Activated CD8-positive, alpha-beta T cell treated with anti-CD3 and anti-CD28 coated beads, Interleukin-2, amount 10 ng/mL, durations not matched to agents 7 days and 5 days (primary cell): ENCODE measurements at regions not wholly inside any gene's neighbourhood (a gene's known extent, or its start where the extent isn't known, plus 50 kb on each side); places are given as distances from the start of the nearest gene placed in this dataset.
"Not testable (repeated sequence)": the region's sequence is repeated elsewhere in the genome, so short reads cannot be mapped to it uniquely, and the experiment has no call there.

ENCODE experiments used
- ATAC-seq: fragments of 150-1000 bp; cut with Tn5 transposase; one replicate; pipeline ENCODE4 v1.10.0; 2021; ENCODE audit warnings: moderate library complexity
- CTCF ChIA-PET: fragments of 350-600 bp; sonication (Branson Sonifier 250); formaldehyde crosslinking; loops from one replicate; lab custom pipeline; 2021; ENCODE audit warnings: antibody characterized with exemption; lab: Charles Lee
- POLR2A ChIA-PET: fragments of 350-600 bp; sonication (Branson Sonifier 250); formaldehyde crosslinking; loops from one replicate; lab custom pipeline; 2021; ENCODE audit warnings: antibody characterized with exemption; lab: Charles Lee
- DNase-seq: peaks from one replicate; pipeline ENCODE4 v3.0.0-alpha.2; 2020
- H3K27ac Mint-ChIP-seq: one replicate; pipeline ENCODE4 v1.8.0; 2021; ENCODE audit warnings: mild to moderate bottlenecking, mixed read lengths
- H3K27me3 Mint-ChIP-seq: one replicate; pipeline ENCODE4 v1.8.0; 2021; ENCODE audit warnings: low read depth, mixed read lengths
- H3K36me3 Mint-ChIP-seq: one replicate; pipeline ENCODE4 v1.8.0; 2021; ENCODE audit warnings: low read depth, mixed read lengths
- H3K4me1 Mint-ChIP-seq: one replicate; pipeline ENCODE4 v1.8.0; 2021; ENCODE audit warnings: low read depth, mixed read lengths
- H3K4me3 Mint-ChIP-seq: one replicate; pipeline ENCODE4 v1.8.0; 2021; ENCODE audit warnings: mild to moderate bottlenecking, mixed read lengths
- H3K9me3 Mint-ChIP-seq: one replicate; pipeline ENCODE4 v1.8.0; 2022; ENCODE audit warnings: mixed read lengths; ENCODE audit not compliant: insufficient read depth

DNA sequence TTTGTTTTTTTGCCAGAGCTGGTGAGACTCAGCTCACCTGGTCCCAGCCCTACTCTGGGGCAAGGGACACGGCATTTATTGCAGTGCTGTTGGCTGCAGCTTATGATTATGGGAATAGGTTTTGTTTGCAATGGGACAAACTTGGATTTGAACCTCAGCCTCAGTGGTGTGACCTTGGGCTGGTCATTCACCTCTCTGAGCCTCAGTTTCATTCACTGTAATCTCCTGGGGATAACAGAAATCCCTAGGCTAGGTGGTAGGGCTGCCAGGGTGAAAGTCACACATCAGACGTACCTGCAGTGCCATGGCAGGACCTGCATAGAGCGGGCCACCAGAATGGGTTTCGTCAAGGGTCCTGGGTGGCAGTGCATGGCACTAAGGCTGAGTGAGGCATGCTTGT is 73.7 kb upstream of the MEDAG start:
- peaks cover 5% of the 10 kb centered on the region for H3K27me3 Mint-ChIP-seq
- DNase-seq (no peak), ATAC-seq (no peak)
- no peaks in the 10 kb centered on the region for H3K36me3 Mint-ChIP-seq
- H3K27ac Mint-ChIP-seq, result no peak overlapping the region
- POLR2A ChIA-PET, result no interaction called here
- H3K4me1 Mint-ChIP-seq, result peaks cover 8% of the 10 kb centered on the region
- H3K4me3 Mint-ChIP-seq, result no peak overlapping the region
- no peaks in the 10 kb centered on the region for H3K9me3 Mint-ChIP-seq
- CTCF ChIA-PET, result interaction anchor here (1.0 kb wide), 1 partner anchor 17 kb away, joined by 3 read pairs; no protein-coding TSS in a partner anchor

DNA sequence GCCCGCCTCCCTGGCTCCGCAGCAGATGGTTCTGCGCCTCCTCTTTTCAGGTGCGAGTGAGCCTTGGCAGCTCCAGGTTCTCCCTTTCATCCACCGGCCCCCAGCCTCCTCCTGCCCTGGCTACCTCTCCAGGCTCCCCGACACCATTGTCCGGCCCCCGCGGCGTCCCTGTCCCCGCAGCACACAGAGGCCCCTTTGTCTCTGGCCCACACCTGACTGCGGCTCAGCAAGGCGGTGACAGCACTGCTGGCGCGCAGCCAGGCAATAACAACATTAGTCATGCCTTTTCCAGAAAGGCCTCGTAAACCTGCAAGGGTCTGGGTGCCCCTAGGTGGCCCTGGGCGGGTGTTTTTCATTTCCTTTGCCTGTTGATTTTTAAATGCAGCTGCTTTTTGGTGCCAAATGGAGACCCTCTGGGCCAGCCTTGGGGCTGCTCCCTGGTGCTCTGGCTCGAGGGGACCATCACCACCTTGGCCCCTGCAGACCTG is 73.2 kb upstream of the MEDAG start:
- no peaks in the 10 kb centered on the region for H3K9me3 Mint-ChIP-seq
- H3K36me3 Mint-ChIP-seq, result no peaks in the 10 kb centered on the region
- ChIA-PET POLR2A (interaction anchor here (0.7 kb wide), 1 partner anchor 16 kb away, joined by 3 read pairs; no protein-coding TSS in a partner anchor), CTCF (no interaction called here)
- no peak overlapping the region for H3K27ac Mint-ChIP-seq
- DNase-seq, result peak; percentile 29
- no peak overlapping the region for H3K4me3 Mint-ChIP-seq
- ATAC-seq, result no peak
- H3K4me1 Mint-ChIP-seq, result peaks cover 8% of the 10 kb centered on the region
- peaks cover 5% of the 10 kb centered on the region for H3K27me3 Mint-ChIP-seq

DNA sequence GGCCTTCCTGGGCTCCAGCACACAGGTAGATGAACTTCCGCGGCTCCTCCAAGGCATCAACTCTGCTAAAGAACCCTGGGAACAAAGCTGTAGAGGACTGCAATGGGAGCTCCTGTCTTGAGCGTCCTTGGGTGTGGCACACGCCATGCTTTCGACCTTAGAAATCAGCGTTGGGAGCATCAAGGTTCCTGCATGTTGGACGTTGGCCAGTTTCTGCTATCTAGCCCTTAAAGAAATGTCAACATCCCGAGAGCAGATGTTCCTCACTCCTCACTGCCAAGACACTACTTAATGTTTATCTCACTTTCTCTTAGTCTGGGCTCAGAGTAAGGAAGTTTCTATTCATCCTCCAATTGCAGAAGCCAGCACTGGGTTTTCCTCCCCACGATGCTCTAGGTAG is 70.6 kb upstream of the MEDAG start:
- peaks cover 5% of the 10 kb centered on the region for H3K27me3 Mint-ChIP-seq

DNA sequence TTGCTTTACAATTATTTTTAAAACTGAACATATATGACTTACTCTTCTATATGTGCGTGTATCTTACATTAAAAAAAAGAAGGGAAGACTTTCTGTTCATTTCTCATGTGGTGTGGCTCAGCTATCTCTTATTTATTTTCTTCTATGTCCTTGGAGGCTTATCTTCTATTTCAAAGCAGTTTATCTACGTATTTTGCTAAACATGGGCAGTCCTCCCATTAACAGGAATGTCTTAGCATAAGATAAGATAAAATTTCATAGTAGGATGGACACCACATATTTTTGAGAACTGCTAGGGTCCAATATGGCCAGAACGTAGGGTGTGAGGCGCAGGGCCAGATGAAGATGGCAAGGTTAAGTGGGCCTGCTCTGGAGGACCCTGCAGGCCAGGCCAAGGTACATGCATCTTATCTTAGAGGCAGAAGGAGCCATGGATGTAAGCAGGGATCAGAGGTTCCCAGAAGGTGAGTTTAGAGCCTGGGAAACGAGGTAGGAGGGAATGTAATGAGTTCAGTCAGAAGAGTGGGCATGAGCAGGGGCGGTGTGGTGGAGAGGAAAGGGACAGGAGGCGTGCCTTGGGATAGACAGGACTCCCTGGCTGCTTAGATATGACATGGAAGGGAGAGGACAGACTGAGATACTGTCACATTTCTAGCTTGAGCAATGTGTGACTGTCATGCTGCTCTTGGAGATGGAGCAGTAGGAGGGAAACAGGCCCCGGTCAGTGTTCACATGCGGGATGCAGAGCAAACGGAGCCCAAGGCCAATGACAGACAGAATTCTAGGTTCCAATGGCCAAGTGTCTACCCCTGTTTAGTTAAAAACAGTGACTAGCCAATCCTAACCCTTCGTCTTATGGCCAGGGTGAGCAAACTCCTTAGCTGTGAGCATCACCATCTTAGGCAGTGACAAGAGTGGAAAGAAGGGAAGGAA is 68.6 kb upstream of the MEDAG start:
- ChIA-PET CTCF (no interaction called here), POLR2A (no interaction called here)
- no peaks in the 10 kb centered on the region for H3K36me3 Mint-ChIP-seq
- no peaks in the 10 kb centered on the region for H3K9me3 Mint-ChIP-seq
- H3K4me1 Mint-ChIP-seq, result peaks cover 5% of the 10 kb centered on the region
- ATAC-seq (no peak), DNase-seq (no peak)
- H3K27me3 Mint-ChIP-seq, result peaks cover 5% of the 10 kb centered on the region
- no peak overlapping the region for H3K27ac Mint-ChIP-seq
- H3K4me3 Mint-ChIP-seq, result no peak overlapping the region

More for the DNA sequence above, 70.6 kb upstream of the MEDAG start:
- ATAC-seq, result no peak
- no peaks in the 10 kb centered on the region for H3K9me3 Mint-ChIP-seq
- no peak overlapping the region for H3K4me3 Mint-ChIP-seq
- no peaks in the 10 kb centered on the region for H3K36me3 Mint-ChIP-seq
- ChIA-PET CTCF (no interaction called here), POLR2A (no interaction called here)
- H3K4me1 Mint-ChIP-seq, result peaks cover 8% of the 10 kb centered on the region
- no peak for DNase-seq
- H3K27ac Mint-ChIP-seq, result no peak overlapping the region

DNA sequence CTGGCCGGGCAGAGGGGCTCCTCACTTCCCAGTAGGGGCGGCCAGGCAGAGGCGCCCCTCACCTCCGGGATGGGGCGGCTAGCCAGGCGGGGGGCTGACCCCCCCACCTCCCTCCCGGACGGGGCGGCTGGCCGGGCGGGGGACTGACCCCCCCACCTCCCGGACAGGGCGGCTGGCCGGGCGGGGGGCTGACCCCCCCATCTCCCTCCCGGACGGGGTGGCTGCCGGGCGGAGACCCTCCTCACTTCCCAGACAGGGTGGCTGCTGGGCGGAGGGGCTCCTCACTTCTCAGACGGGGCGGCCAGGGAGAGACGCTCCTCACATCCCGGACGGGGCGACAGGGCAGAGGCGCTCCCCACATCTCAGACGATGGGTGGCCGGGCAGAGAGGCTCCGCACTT is 66.4 kb upstream of the MEDAG start:
- H3K36me3 Mint-ChIP-seq, ATAC-seq, H3K4me3 Mint-ChIP-seq, POLR2A ChIA-PET, DNase-seq, H3K9me3 Mint-ChIP-seq, H3K27me3 Mint-ChIP-seq, CTCF ChIA-PET, H3K27ac Mint-ChIP-seq, H3K4me1 Mint-ChIP-seq: not testable (repeated sequence)

DNA sequence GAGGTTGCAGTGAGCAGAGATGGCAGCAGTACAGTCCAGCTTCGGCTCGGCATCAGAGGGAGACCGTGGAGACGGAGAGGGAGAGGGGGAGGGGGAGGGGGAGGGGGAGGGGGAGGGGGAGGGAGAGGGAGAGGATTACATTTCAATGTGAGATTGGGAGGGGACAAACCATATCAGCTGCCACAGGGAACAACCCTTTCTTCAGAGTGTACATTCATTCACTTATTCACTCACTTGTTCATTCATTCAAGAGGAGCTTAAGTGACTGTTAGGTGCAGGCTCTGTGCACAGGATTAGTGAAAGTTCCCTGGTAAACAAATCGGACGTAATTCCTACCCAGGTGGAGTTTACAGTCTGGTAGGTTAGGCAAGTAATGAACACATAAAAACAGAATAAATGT is 65.6 kb upstream of the MEDAG start:
- Mint-ChIP-seq H3K9me3 (no peaks in the 10 kb centered on the region), H3K4me1 (no peaks in the 10 kb centered on the region), H3K4me3 (no peak overlapping the region), H3K36me3 (no peaks in the 10 kb centered on the region), H3K27me3 (peaks cover 4% of the 10 kb centered on the region), H3K27ac (no peak overlapping the region)
- ATAC-seq (no peak), DNase-seq (no peak)
- ChIA-PET CTCF (no interaction called here), POLR2A (no interaction called here)

DNA sequence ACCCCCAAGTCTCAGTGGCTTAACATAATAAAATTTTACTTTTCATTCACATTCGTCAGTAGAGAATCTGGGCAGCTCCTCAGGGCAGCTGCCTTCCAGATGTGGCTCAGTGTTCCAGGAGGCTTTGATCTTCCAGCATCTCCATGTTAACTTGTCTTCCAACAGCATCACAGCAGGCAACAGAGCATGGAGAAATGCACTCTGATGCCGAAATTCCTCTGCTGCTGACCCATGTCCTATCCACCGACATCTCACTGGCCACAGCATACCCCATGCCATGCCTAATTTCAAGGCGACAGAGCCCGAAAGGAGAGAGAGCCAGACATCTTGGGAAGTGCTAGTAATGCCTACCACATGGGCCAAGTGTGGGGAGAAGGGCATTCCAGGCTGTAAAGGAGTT is 64.9 kb upstream of the MEDAG start:
- Mint-ChIP-seq H3K4me3 (no peak overlapping the region), H3K36me3 (no peaks in the 10 kb centered on the region), H3K9me3 (no peaks in the 10 kb centered on the region), H3K27ac (no peak overlapping the region), H3K27me3 (no peaks in the 10 kb centered on the region), H3K4me1 (no peaks in the 10 kb centered on the region)
- ChIA-PET POLR2A (no interaction called here), CTCF (no interaction called here)
- ATAC-seq (no peak), DNase-seq (no peak)

DNA sequence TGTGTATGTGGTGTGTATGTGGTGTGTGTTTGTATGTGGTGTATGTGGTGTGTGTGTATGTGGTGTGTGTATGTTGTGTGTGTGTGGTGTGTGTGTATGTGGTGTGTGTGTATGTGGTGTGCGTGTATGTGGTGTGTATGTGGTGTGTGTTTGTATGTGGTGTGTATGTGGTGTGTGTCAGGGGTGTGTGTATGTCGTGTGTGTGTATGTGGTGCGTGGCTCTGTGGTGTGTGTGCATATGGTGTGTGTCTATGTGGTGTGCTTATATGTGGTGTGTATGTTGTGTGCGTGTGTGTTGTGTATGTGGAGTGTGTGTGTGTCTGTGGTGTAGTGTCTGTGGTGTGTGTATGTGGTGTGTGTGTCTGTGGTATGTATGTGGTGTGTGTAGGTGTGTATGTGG is 62.5 kb upstream of the MEDAG start:
- H3K36me3 Mint-ChIP-seq, result no peaks in the 10 kb centered on the region
- H3K27ac Mint-ChIP-seq, result no peak overlapping the region
- DNase-seq (no peak), ATAC-seq (no peak)
- no peaks in the 10 kb centered on the region for H3K27me3 Mint-ChIP-seq
- no peaks in the 10 kb centered on the region for H3K9me3 Mint-ChIP-seq
- ChIA-PET POLR2A (no interaction called here), CTCF (no interaction called here)
- no peak overlapping the region for H3K4me3 Mint-ChIP-seq
- no peaks in the 10 kb centered on the region for H3K4me1 Mint-ChIP-seq

DNA sequence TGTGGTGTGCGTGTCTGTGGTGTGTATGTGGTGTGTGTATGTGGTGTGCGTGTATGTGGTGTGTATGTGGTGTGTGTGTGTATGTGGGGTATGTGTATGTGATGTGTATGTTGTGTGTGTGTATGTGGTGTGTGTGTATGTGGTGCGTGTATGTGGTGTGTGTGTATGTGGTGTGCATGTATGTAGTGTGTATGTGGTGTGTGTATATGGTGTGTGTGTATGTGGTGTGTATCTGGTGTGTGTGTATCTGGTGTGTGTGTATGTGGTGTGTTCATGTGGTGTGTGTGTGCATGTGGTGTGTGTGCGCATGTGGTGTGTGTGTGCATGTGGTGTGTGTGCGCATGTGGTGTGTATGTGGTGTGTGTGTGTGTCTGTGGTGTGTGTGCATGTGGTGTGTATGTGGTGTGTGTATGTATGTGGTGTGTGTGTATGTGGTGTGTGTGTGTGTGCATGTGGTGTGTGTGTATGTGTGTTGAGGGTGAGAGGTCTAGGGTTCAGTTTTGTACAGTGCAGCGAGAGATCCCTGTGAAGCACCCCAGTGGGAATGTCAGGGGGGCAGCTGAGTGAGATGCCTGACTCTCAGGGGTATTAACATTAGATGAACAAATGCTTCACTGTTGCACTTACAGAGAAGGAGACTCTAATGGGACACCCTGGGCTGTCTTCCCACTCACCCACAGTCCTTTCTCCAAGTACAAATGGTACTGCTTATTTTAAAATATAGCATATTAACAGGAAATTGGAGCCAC is 61.3 kb upstream of the MEDAG start:
- Mint-ChIP-seq H3K36me3 (no peaks in the 10 kb centered on the region), H3K27ac (no peak overlapping the region), H3K4me1 (no peaks in the 10 kb centered on the region), H3K27me3 (no peaks in the 10 kb centered on the region), H3K4me3 (no peak overlapping the region), H3K9me3 (no peaks in the 10 kb centered on the region)
- ATAC-seq (peak; percentile 62), DNase-seq (peak; percentile 26)
- CTCF ChIA-PET, result no interaction called here
- POLR2A ChIA-PET, result no interaction called here

DNA sequence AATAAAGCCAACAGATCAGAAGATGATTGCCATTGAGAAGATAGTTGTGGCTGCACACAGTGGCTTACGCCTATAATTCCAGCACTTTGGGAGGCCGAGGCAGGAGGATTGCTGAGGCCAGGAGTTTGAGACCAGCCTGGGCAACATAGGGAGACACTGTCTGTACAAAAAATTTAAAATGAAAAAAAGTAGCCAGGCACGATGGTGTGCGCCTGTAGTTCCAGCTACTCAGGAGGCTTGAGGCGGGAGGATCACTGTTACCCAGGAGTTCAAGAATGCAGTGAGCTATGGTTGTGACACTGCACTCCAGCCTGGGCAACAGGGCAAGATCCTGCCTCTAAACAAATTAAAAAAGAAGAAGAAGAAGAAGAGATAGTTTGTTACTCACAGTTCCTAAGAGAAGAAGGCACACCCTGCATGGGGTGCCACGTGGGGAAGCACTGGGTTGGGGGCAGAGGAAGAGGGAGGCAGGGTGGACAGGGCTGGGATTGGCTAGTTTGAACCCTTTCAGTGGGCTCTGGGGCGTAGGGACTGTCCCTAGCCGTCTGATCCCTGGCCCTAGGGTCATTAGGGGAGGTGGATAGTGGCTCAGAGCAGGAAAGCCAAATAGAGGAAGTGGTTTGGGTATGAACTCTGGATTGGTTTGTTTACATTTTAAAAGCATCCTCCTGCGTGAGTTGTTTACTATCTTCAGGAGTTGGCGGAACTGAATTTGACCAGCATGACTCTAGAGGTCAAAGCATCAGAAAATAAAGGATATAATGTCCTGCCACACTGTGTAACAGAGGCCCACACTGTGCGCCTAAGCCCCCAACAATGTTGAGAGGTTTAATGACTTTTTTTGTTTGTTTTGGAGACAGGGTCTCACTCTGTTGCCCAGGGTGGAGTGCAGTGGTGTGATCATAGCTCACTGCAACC is 60.5 kb upstream of the MEDAG start:
- POLR2A ChIA-PET, result no interaction called here

DNA sequence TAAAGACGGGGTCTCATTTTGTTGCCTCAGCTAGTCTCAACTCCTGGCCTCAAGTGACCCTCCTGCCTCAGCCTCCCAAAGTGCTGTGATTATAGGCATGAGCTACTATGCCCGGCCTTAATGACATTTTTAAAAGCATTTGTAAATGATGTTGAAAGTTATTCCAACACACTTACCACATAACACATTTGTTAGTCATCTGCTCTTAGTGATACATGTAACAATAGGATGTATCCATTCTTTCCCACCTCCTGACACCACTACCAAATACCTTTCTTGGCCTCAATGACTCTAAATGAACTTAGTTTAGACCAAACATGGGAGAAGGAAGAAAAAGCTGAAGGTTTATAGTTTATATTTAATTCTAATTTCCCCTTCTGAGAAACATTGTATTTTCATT is 59.8 kb upstream of the MEDAG start:
- DNase-seq (no peak), ATAC-seq (no peak)
- CTCF ChIA-PET, result interaction anchor here (1.2 to 1.3 kb wide), 2 partner anchors 19 to 199 kb away, joined by 3 to 4 read pairs; no protein-coding TSS in a partner anchor
- POLR2A ChIA-PET, result no interaction called here
- Mint-ChIP-seq H3K4me3 (no peak overlapping the region), H3K4me1 (no peaks in the 10 kb centered on the region), H3K27ac (no peak overlapping the region), H3K36me3 (no peaks in the 10 kb centered on the region), H3K27me3 (peaks cover 4% of the 10 kb centered on the region), H3K9me3 (no peaks in the 10 kb centered on the region)

More for the DNA sequence above, 60.5 kb upstream of the MEDAG start:
- DNase-seq (no peak), ATAC-seq (peak; percentile 44)
- no peak overlapping the region for H3K27ac Mint-ChIP-seq
- CTCF ChIA-PET, result interaction anchor here (1.2 kb wide), 1 partner anchor 19 kb away, joined by 3 read pairs; no protein-coding TSS in a partner anchor
- H3K27me3 Mint-ChIP-seq, result peaks cover 3% of the 10 kb centered on the region
- H3K4me1 Mint-ChIP-seq, result no peaks in the 10 kb centered on the region
- no peaks in the 10 kb centered on the region for H3K9me3 Mint-ChIP-seq
- no peaks in the 10 kb centered on the region for H3K36me3 Mint-ChIP-seq
- no peak overlapping the region for H3K4me3 Mint-ChIP-seq
